ENCODE measurements at regions not wholly inside any gene's neighbourhood (a gene's known extent, or its start where the extent isn't known, plus 50 kb on each side); places are given as distances from the start of the nearest gene placed in this dataset.
A peak's percentile ranks its signal among the peaks of the same experiment; 100 is the strongest.
"Not testable (repeated sequence)": the region's sequence is repeated elsewhere in the genome, so short reads cannot be mapped to it uniquely, and the experiment has no call there.

DNA sequence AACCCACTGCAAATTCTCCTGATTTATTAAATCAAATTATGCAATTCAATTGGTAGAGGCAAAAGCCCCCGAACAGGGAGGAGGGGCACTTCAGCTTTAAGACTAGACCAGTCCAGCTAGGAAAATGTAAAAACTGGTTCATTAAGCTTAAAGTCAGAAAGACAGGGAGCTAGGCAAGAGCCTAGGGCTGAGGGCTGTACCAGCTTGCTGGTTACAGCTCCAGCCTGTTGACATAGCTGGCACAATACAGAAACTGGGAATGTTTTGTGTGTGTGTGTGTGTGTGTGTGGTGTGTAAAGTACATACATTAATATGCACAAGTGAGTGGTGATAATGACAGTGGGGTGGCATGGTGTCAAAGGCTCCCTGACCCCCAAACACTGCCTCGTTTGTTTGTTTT, 307.0 kb upstream of the CELF4 start:
- DNase-seq: no peak

GRCh38 chr18:37871561-37871960, 306.0 kb upstream of the CELF4 start:
- no peak for DNase-seq

- DNase-seq: no peak
Measured at GRCh38 chr18:37869051-37869450, 303.5 kb upstream of the CELF4 start.

- no peak for DNase-seq
Measured at GRCh38 chr18:37864122-37864521, 298.5 kb upstream of the CELF4 start.

DNA sequence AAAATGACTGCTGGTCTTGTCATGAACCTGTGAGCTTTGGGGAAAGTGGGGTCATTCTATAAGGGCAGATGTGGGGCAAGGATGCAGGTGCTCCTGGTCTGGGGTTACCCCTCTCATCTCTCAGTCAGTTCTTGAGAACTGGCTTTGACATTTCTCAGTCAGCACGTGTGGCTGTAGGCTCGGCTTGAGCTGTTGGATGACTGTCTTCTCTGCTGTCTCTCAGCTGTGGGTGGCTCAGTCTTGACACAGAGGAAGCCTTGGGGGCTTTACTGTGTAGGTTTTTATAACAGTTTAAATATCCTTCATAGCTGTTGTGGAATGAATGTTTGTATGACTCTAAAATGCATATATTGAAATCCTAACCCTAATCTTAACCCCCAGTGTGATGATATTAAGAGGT, 296.4 kb upstream of the CELF4 start:
- no peak for DNase-seq

DNA sequence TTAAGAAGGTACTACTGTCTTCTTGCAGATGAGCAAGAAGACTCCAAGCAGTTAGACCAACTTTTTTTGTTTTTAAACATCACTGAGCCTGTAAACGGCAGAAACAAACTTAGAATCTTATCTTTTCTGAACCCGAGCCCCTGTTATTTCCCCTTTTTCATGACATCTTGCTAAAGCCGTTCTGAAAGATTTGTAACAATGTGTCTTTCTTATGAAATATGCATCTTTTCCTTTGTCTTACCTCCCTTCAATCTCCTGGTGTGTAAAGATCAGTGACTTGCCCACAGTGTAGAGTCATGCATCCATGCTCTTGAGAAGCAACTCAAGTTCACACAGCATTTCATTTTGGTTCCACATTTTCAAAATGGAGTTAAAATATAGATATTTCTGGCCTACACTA, 288.8 kb upstream of the CELF4 start:
- no peak for DNase-seq

- no peak for DNase-seq
Measured at GRCh38 chr18:37853706-37854105, 288.1 kb upstream of the CELF4 start.

DNA sequence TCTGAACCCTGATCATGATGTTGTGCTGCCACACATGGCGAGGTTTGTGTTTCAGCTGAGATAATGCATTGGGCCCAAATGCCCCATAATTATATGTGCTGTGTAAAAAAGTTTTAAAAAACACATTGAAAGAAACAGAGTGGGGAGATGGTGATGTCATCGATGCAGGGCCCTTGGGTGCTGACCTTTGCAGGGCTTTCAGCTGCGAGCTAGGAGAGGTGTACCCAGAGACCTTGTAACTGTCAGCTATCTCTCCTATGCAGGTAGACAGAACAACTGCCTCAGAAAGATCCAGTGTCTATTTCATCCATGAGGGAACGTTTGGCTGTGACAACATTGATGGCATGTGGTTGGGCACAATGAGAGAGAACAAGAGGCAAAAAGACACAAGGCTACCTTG, 286.9 kb upstream of the CELF4 start:
- no peak for DNase-seq

DNA sequence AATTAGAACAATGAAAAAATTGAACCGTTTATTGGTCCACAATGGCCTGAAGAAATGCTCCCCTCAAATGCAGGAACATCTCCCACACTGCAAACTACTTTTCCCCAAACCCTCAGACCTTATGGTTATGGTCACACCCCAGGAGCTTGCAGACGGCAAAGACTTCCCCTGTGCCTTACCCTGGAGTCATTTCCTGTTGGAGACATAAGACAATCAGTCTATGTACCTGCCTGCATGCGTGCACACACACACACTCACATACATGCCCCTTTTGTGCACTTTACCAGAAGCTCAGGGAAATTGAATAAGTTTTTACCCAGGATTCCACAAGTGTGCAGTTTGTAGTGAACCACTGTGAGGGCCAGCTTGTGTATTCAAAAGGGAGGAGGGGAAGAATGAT, 281.9 kb upstream of the CELF4 start:
- DNase-seq: no peak

GRCh38 chr18:37846996-37847395, 281.4 kb upstream of the CELF4 start:
- DNase-seq: peak; percentile 2

GRCh38 chr18:37845498-37845897, 279.9 kb upstream of the CELF4 start:
- DNase-seq: no peak

DNA sequence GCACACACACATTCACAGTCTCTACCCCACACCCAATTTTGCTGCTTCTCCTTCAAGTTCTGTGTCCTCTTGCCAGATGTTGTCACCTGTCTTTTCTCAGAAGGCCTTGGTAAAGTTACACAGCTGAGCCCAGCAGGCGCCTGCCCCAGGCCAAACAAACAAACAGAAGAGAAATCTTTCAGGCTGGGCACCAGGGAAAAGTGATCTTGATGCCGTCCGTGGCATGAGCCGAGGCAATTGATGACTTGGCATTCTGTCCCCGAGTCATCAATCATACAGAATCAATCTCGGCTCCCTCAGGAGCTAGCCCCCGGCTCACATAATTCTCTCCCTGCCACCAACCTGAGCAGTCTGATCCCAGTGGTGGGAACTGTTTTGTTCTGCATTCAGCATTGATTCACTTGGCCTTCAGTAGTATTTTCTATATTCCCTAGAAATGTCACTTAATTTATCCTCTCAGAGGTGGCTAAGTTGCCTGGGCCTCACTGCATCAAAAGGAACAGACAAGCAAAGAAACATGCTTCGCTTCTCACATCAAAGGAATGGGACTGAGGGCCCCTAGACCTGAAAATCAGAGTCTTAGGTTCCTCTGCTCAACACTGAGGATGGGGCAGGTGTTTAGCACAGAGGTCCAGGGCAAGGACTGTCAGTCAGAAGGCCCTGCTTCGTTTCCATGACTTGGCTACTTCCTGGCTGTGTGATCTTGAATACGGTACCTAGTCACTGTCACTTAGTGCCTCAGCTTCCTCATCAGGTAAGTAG, 278.8 kb upstream of the CELF4 start:
- no peak for DNase-seq

- DNase-seq: no peak
Measured at GRCh38 chr18:37838083-37838482, 272.5 kb upstream of the CELF4 start.

DNA sequence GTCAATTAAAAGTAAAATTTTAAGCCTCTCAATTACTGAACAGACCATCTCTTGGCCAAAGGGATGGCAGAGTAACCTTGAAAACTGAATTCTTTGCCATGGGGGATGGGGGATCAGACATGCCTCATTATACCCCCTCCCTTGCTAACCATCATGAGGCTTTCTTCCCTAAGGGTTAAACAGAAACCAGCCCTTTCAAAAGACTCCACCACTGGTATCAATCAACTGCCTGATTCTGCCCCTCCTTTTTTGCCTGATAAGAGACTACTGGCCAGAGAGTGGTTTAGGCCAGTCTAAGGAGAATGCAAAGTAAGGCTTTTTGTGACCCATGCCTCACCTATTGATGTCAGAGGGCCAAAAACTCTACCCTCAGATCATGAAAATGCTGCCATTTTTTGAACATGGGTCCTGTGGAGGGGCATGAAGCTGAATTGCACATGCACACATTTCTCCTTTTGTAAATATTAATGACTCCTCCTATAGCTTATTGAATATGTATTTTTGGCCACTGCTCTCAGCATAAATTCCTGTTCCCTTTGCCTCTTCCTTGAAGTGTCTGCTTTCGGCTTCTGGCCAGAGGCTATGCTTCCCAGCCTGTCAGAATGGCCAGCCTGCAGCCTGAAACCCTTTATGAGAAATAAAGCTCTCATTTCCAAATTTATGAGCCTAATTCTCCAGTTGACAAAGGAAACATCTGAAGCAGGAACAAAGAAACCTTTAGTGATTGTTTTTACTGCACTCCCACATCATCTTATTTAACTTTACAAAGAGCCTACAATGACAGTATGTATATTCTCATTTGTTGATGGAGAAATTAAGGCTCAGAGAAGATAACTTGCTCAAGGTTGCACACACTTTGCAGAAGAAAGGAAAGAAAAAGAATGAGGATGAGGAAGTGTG, 270.7 kb upstream of the CELF4 start:
- no peak for DNase-seq

GRCh38 chr18:37832010-37832695, 266.6 kb upstream of the CELF4 start:
- not testable (repeated sequence) for DNase-seq

GRCh38 chr18:37812961-37813360, 247.4 kb upstream of the CELF4 start:
- no peak for DNase-seq

- no peak for DNase-seq
Measured at GRCh38 chr18:37805773-37806404, 240.3 kb upstream of the CELF4 start.

GRCh38 chr18:37796823-37797349, 231.3 kb upstream of the CELF4 start:
- DNase-seq: no peak

DNA sequence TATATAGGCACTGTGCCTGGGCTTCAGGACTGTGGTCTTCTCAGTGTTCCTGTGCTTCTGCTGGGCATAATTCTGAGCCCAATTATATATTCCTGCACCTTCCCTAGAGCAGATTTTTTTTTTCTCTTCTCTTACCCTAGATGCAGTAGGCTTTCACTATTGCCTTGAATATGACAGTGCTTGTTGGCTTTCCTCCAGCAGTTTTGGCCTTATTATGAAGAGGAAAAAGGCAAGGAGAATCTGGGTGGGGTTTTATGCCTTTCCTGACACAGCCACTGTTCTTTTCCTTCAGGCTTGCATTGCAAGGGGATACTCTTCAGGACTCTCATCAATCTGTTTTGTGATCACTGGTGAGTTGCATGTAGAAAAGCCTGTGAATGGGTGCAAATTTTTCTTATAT, 221.9 kb upstream of the CELF4 start:
- no peak for DNase-seq

GRCh38 chr18:37783771-37784170, 218.2 kb upstream of the CELF4 start:
- DNase-seq: no peak

DNA sequence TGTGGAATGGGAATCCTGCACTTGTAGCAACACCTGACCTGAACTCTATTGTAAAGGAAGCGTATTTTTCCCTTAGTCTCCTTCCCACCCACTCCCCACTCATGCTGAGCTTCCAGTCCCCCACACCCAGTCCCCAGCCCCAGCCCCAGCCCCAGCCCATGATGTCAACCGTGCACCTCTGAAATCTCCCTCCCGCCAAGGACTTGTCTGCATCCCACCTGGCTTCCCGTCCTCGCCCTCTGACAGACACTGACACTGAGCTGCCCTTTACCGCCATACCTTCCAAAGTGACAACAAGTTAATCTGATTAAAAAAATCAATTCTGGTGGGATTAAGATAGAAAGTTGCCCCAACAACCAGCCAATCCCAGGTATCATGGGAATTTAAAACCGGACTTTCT, 213.6 kb upstream of the CELF4 start:
- no peak for DNase-seq

GRCh38 chr18:37778417-37779165, 213.0 kb upstream of the CELF4 start:
- DNase-seq: no peak
